HUES48 (cell line): ENCODE measurements at regions not wholly inside any gene's neighbourhood (a gene's known extent, or its start where the extent isn't known, plus 50 kb on each side); places are given as distances from the start of the nearest gene placed in this dataset.

Experiments
- H3K27ac ChIP-seq: one replicate; pipeline ENCODE4 v1.7.0; 2013; ENCODE audit warnings: low read depth, low read length, inconsistent platforms
- H3K27me3 ChIP-seq: 2 replicates; pipeline ENCODE4 v1.6.1; 2013; ENCODE audit warnings: mild to moderate bottlenecking, low read length; ENCODE audit not compliant: control insufficient read depth, insufficient read depth
- H3K36me3 ChIP-seq: 2 replicates; pipeline ENCODE4 v1.6.1; 2013; ENCODE audit warnings: low read length; ENCODE audit not compliant: control insufficient read depth, insufficient read depth
- H3K4me1 ChIP-seq: 2 replicates; pipeline ENCODE4 v1.6.1; 2013; ENCODE audit warnings: mild to moderate bottlenecking, low read length; ENCODE audit not compliant: control insufficient read depth, insufficient read depth
- H3K4me3 ChIP-seq: 2 replicates; pipeline ENCODE4 v1.5.1; 2013; ENCODE audit warnings: mild to moderate bottlenecking, low read depth, low read length
- H3K9ac ChIP-seq: 2 replicates; pipeline ENCODE4 v1.6.1; 2013; ENCODE audit warnings: mild to moderate bottlenecking, low read depth, low read length, moderate library complexity
- H3K9me3 ChIP-seq: 2 replicates; pipeline ENCODE4 v1.6.1; 2013; ENCODE audit warnings: low read length; ENCODE audit not compliant: control insufficient read depth, insufficient read depth

- Histone ChIP-seq H3K27ac (no peak overlapping the region), H3K27me3 (no peaks in the 10 kb centered on the region), H3K36me3 (no peaks in the 10 kb centered on the region), H3K9me3 (no peaks in the 10 kb centered on the region), H3K4me1 (peaks cover 16% of the 10 kb centered on the region), H3K4me3 (no peak overlapping the region), H3K9ac (no peak overlapping the region)
Measured at GRCh38 chr2:7969756-7970515, 711.9 kb upstream of the ID2 start.

- Histone ChIP-seq H3K36me3 (no peaks in the 10 kb centered on the region), H3K27me3 (no peaks in the 10 kb centered on the region), H3K9me3 (no peaks in the 10 kb centered on the region), H3K4me3 (no peak overlapping the region), H3K27ac (no peak overlapping the region), H3K4me1 (peaks cover 16% of the 10 kb centered on the region), H3K9ac (no peak overlapping the region)
Measured at GRCh38 chr2:7971248-7971647, 710.6 kb upstream of the ID2 start.

- H3K27me3 ChIP-seq = no peaks in the 10 kb centered on the region
- peaks cover 16% of the 10 kb centered on the region for H3K4me1 ChIP-seq
- no peaks in the 10 kb centered on the region for H3K36me3 ChIP-seq
- no peak overlapping the region for H3K27ac ChIP-seq
- H3K4me3 ChIP-seq = no peak overlapping the region
- no peaks in the 10 kb centered on the region for H3K9me3 ChIP-seq
- H3K9ac ChIP-seq = no peak overlapping the region
Measured at GRCh38 chr2:7971841-7972240, 710.0 kb upstream of the ID2 start.

DNA sequence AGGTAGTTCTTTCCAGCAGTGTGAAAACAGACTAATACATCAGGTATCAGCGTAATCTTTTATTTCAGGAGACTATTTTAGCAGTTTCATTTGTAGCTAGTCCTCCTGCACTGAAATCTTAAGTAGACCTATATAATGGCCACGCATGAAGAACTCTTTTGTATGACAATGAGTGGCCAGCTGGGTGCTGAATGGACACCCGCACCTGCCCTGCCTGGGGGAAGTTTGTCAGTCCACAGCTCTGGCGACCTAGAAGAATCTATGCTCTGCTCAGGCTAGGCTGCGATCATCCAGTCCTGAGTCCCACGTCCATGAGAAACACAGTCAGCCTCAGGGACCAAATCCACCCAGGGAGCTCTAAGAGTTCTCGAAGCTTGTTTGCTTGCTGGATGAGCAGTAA, 709.2 kb upstream of the ID2 start:
- H3K9ac ChIP-seq = no peak overlapping the region
- H3K27ac ChIP-seq = no peak overlapping the region
- no peaks in the 10 kb centered on the region for H3K9me3 ChIP-seq
- no peak overlapping the region for H3K4me3 ChIP-seq
- H3K27me3 ChIP-seq = no peaks in the 10 kb centered on the region
- no peaks in the 10 kb centered on the region for H3K36me3 ChIP-seq
- peaks cover 16% of the 10 kb centered on the region for H3K4me1 ChIP-seq

DNA sequence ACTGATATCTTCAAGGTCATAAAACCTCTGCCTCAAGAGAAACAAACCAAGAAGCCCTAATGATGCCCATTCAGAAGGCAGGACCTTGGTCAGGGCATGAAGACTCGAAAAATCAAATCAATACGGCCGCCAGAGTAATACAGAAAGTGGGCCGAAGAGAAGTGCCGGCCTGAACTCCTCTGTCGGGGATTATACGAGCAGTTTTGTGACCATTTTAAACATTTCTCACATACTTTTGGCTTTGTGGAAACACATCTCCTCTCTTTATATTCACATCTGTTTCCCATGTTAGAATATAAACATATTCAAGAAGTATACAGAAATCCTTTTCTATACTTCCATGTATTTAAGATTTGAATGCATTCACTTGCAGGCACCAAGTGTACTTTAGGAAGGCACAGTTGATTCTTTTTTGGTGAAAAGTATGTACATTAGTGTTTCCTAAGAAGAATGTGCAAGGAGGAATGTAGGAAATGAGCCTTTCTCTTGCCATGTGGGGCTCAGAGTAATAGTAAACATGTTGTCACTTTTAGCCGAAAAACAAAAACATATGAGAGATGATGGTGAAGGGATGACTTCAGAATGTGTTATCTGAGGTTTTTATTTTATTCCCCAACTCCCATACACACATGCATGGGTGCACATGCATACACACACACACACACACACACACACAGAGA, 707.9 kb upstream of the ID2 start:
- no peaks in the 10 kb centered on the region for H3K36me3 ChIP-seq
- H3K27ac ChIP-seq = no peak overlapping the region
- no peak overlapping the region for H3K9ac ChIP-seq
- H3K9me3 ChIP-seq = no peaks in the 10 kb centered on the region
- H3K4me1 ChIP-seq = peaks cover 16% of the 10 kb centered on the region
- no peaks in the 10 kb centered on the region for H3K27me3 ChIP-seq
- no peak overlapping the region for H3K4me3 ChIP-seq

GRCh38 chr2:7974936-7975335, 706.9 kb upstream of the ID2 start:
- peaks cover 16% of the 10 kb centered on the region for H3K4me1 ChIP-seq
- no peak overlapping the region for H3K9ac ChIP-seq
- no peaks in the 10 kb centered on the region for H3K27me3 ChIP-seq

GRCh38 chr2:7976206-7976605, 705.6 kb upstream of the ID2 start:
- no peak overlapping the region for H3K9ac ChIP-seq
- no peaks in the 10 kb centered on the region for H3K36me3 ChIP-seq
- H3K4me3 ChIP-seq = no peak overlapping the region
- no peak overlapping the region for H3K27ac ChIP-seq
- no peaks in the 10 kb centered on the region for H3K27me3 ChIP-seq
- no peaks in the 10 kb centered on the region for H3K9me3 ChIP-seq
- H3K4me1 ChIP-seq = peaks cover 16% of the 10 kb centered on the region

More at GRCh38 chr2:7974936-7975335, 706.9 kb upstream of the ID2 start:
- Histone ChIP-seq H3K9me3 (no peaks in the 10 kb centered on the region), H3K4me3 (no peak overlapping the region), H3K27ac (no peak overlapping the region), H3K36me3 (no peaks in the 10 kb centered on the region)

GRCh38 chr2:7977981-7978380, 703.9 kb upstream of the ID2 start:
- no peaks in the 10 kb centered on the region for H3K9me3 ChIP-seq

DNA sequence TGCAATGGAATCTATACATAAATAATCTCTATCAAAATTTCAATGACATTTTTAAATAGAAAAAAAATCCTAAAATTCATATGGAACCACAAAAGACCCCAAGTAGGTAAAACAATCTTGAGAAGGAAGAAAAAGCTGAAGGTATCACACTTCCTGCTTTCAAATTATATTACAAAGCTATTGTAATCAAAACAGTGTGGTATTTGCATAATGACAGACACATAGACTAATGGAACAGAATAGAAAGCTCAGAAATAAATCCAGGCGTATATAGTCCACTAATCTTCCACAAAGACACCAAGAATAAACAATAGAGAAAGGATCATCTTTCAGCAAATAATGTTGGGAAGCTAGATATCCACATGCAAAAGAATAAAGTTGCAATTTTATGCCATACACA, 699.8 kb upstream of the ID2 start:
- Histone ChIP-seq H3K27ac (no peak overlapping the region), H3K27me3 (no peaks in the 10 kb centered on the region), H3K9me3 (no peaks in the 10 kb centered on the region), H3K4me1 (no peaks in the 10 kb centered on the region), H3K4me3 (no peak overlapping the region), H3K36me3 (no peaks in the 10 kb centered on the region), H3K9ac (no peak overlapping the region)

More at GRCh38 chr2:7977981-7978380, 703.9 kb upstream of the ID2 start:
- Histone ChIP-seq H3K27ac (no peak overlapping the region), H3K4me3 (no peak overlapping the region), H3K4me1 (peaks cover 4% of the 10 kb centered on the region; the same call in 1 of the 2 replicates), H3K36me3 (no peaks in the 10 kb centered on the region), H3K9ac (no peak overlapping the region), H3K27me3 (no peaks in the 10 kb centered on the region)

- Histone ChIP-seq H3K36me3 (no peaks in the 10 kb centered on the region), H3K4me1 (no peaks in the 10 kb centered on the region), H3K9ac (no peak overlapping the region), H3K9me3 (no peaks in the 10 kb centered on the region), H3K4me3 (no peak overlapping the region), H3K27ac (no peak overlapping the region), H3K27me3 (no peaks in the 10 kb centered on the region)
Measured at GRCh38 chr2:7983451-7983850, 698.4 kb upstream of the ID2 start.

- Histone ChIP-seq H3K4me3 (no peak overlapping the region), H3K9ac (no peak overlapping the region), H3K27me3 (no peaks in the 10 kb centered on the region), H3K36me3 (no peaks in the 10 kb centered on the region), H3K27ac (no peak overlapping the region), H3K4me1 (no peaks in the 10 kb centered on the region), H3K9me3 (no peaks in the 10 kb centered on the region)
Measured at GRCh38 chr2:7983912-7984311, 697.9 kb upstream of the ID2 start.
